ENCODE measurements at regions not wholly inside any gene's neighbourhood (a gene's known extent, or its start where the extent isn't known, plus 50 kb on each side); places are given as distances from the start of the nearest gene placed in this dataset.

DNA sequence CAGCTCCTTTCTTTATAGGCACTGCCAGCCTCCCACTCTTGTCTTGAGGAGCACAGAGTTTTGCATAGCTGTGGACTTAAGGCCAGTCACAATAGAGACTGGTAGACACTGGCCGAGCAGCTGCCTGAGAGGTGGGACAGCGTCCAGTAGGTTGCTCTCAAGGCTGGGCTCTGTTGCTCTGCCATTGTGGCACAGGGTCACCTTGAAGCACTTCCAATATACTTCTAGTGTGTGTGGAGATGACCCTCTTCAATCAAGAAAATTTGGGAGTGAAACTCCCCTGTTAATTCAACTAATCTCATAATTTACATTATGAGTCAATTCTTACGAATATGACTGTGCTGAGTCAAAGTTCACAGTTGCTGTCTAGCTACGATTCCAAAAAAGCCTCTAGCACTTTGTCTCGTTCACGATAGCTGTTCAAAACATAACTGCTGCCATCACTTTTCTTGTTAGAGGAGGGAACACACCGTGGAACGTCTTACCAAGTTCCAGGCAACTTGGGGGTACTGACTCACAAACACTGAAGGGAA lies 636.2 kb downstream of the EPHA4 start:
- Histone ChIP-seq H3K4me2 (no peak overlapping the region), H3K36me3 (replicated peaks; ENCODE audit: insufficient read depth, low read depth) (no peaks in the 10 kb centered on the region), H3K4me1 (ENCODE audit: insufficient read depth) (no peaks in the 10 kb centered on the region), H3K9me3 (ENCODE audit: low read depth) (no peaks in the 10 kb centered on the region), H3K27me3 (no peaks in the 10 kb centered on the region), H3K27ac (no peak overlapping the region), H3K79me2 (no peaks in the 10 kb centered on the region), H2AFZ (no peak overlapping the region), H3K4me3 (no peak overlapping the region), H4K20me1 (ENCODE audit: insufficient read depth, poor library complexity, severe bottlenecking) (no peaks in the 10 kb centered on the region), H3K9me2 (replicated peaks; ENCODE audit: insufficient read depth) (no peaks in the 10 kb centered on the region)
- no peak for DNase-seq (ENCODE audit: low spot score)
- 93% methylated on average over 8 of the region's 8 CpGs for WGBS (ENCODE audit: low lambda C conversion rate, missing lambda C conversion rate)
- TF ChIP-seq CTCF (IDR thresholded peaks at IDR 0.05; ENCODE audit: poor library complexity) = no peak
- TF ChIP-seq EZH2 (IDR thresholded peaks at IDR 0.05; ENCODE audit: borderline replicate concordance) = no peak
- no peak for TF ChIP-seq EZH2phosphoT487 (IDR thresholded peaks at IDR 0.05; ENCODE audit: low read depth, severe bottlenecking, unreplicated experiment)

- H3K36me3 ChIP-seq (replicated peaks; ENCODE audit: insufficient read depth, low read depth) = no peaks in the 10 kb centered on the region
- no peak overlapping the region for H3K4me2 ChIP-seq
- H3K27me3 ChIP-seq = no peaks in the 10 kb centered on the region
- H3K9me3 ChIP-seq (ENCODE audit: low read depth) = no peaks in the 10 kb centered on the region
- H3K9me2 ChIP-seq (replicated peaks; ENCODE audit: insufficient read depth) = no peaks in the 10 kb centered on the region
- DNase-seq (ENCODE audit: low spot score) = no peak
- no peak overlapping the region for H3K4me3 ChIP-seq
- no peak overlapping the region for H3K27ac ChIP-seq
- no peaks in the 10 kb centered on the region for H3K4me1 ChIP-seq (ENCODE audit: insufficient read depth)
- H4K20me1 ChIP-seq (ENCODE audit: insufficient read depth, poor library complexity, severe bottlenecking) = no peaks in the 10 kb centered on the region
- no peaks in the 10 kb centered on the region for H3K79me2 ChIP-seq
- TF ChIP-seq CTCF (IDR thresholded peaks at IDR 0.05; ENCODE audit: poor library complexity) = no peak
- no peak for TF ChIP-seq EZH2phosphoT487 (IDR thresholded peaks at IDR 0.05; ENCODE audit: low read depth, severe bottlenecking, unreplicated experiment)
- no peak for TF ChIP-seq EZH2 (IDR thresholded peaks at IDR 0.05; ENCODE audit: borderline replicate concordance)
- no peak overlapping the region for H2AFZ ChIP-seq
- 63% methylated on average over 4 of the region's 4 CpGs for WGBS (ENCODE audit: low lambda C conversion rate, missing lambda C conversion rate)
Measured at GRCh38 chr2:220936641-220937197, 635.4 kb downstream of the EPHA4 start.

GRCh38 chr2:220937245-220937644 lies 634.9 kb downstream of the EPHA4 start:
- TF ChIP-seq EZH2 (IDR thresholded peaks at IDR 0.05; ENCODE audit: borderline replicate concordance) (no peak), CTCF (IDR thresholded peaks at IDR 0.05; ENCODE audit: poor library complexity) (no peak), EZH2phosphoT487 (IDR thresholded peaks at IDR 0.05; ENCODE audit: low read depth, severe bottlenecking, unreplicated experiment) (no peak)
- Histone ChIP-seq H3K4me3 (no peak overlapping the region), H3K4me1 (ENCODE audit: insufficient read depth) (no peaks in the 10 kb centered on the region), H3K27ac (no peak overlapping the region), H4K20me1 (ENCODE audit: insufficient read depth, poor library complexity, severe bottlenecking) (no peaks in the 10 kb centered on the region), H3K79me2 (no peaks in the 10 kb centered on the region), H3K36me3 (replicated peaks; ENCODE audit: insufficient read depth, low read depth) (no peaks in the 10 kb centered on the region), H3K27me3 (no peaks in the 10 kb centered on the region), H3K9me3 (ENCODE audit: low read depth) (no peaks in the 10 kb centered on the region), H2AFZ (no peak overlapping the region), H3K4me2 (no peak overlapping the region), H3K9me2 (replicated peaks; ENCODE audit: insufficient read depth) (no peaks in the 10 kb centered on the region)
- DNase-seq (ENCODE audit: low spot score) = no peak
- 95% methylated on average over 1 of the region's 1 CpG for WGBS (ENCODE audit: low lambda C conversion rate, missing lambda C conversion rate)

All from hepatocyte (in vitro differentiated cells).